ENCODE measurements at regions not wholly inside any gene's neighbourhood (a gene's known extent, or its start where the extent isn't known, plus 50 kb on each side); places are given as distances from the start of the nearest gene placed in this dataset.

- Mint-ChIP-seq H3K9me3 (peaks cover 3% of the 10 kb centered on the region), H3K4me3 (no peak overlapping the region), H3K36me3 (no peaks in the 10 kb centered on the region), H3K27me3 (no peaks in the 10 kb centered on the region), H3K27ac (no peak overlapping the region), H3K4me1 (ENCODE audit: low read depth in 2 of 2) (no peaks in the 10 kb centered on the region)
- DNase-seq (ENCODE audit: low spot score) (no peak), ATAC-seq (no peak)
These were observed 664.1 kb upstream of the CAMK1G start for GRCh38 chr1:208919371-208919770.

GRCh38 chr1:208921259-208921658 lies 662.3 kb upstream of the CAMK1G start:
- Mint-ChIP-seq H3K36me3 (no peaks in the 10 kb centered on the region), H3K9me3 (peaks cover 3% of the 10 kb centered on the region), H3K4me3 (no peak overlapping the region), H3K27ac (no peak overlapping the region), H3K4me1 (ENCODE audit: low read depth in 2 of 2) (no peaks in the 10 kb centered on the region), H3K27me3 (no peaks in the 10 kb centered on the region)
- no peak for ATAC-seq
- DNase-seq (ENCODE audit: low spot score), result no peak

- no peaks in the 10 kb centered on the region for H3K36me3 Mint-ChIP-seq
- no peak overlapping the region for H3K27ac Mint-ChIP-seq
- ATAC-seq, result no peak
- DNase-seq (ENCODE audit: low spot score), result no peak
- no peaks in the 10 kb centered on the region for H3K4me1 Mint-ChIP-seq (ENCODE audit: low read depth in 2 of 2)
- no peaks in the 10 kb centered on the region for H3K27me3 Mint-ChIP-seq
- H3K4me3 Mint-ChIP-seq, result no peak overlapping the region
- H3K9me3 Mint-ChIP-seq, result peaks cover 8% of the 10 kb centered on the region
These were observed 660.1 kb upstream of the CAMK1G start for GRCh38 chr1:208923456-208923855.

GRCh38 chr1:208923946-208924720 lies 659.4 kb upstream of the CAMK1G start:
- no peaks in the 10 kb centered on the region for H3K4me1 Mint-ChIP-seq (ENCODE audit: low read depth in 2 of 2)
- peaks cover 8% of the 10 kb centered on the region for H3K9me3 Mint-ChIP-seq
- no peak for ATAC-seq
- DNase-seq (ENCODE audit: low spot score), result no peak
- no peak overlapping the region for H3K4me3 Mint-ChIP-seq
- H3K27ac Mint-ChIP-seq, result no peak overlapping the region
- no peaks in the 10 kb centered on the region for H3K27me3 Mint-ChIP-seq
- no peaks in the 10 kb centered on the region for H3K36me3 Mint-ChIP-seq

GRCh38 chr1:208924928-208925327 lies 658.6 kb upstream of the CAMK1G start:
- H3K4me3 Mint-ChIP-seq, result no peak overlapping the region
- no peaks in the 10 kb centered on the region for H3K36me3 Mint-ChIP-seq
- peaks cover 5% of the 10 kb centered on the region for H3K9me3 Mint-ChIP-seq
- ATAC-seq, result no peak
- no peak for DNase-seq (ENCODE audit: low spot score)
- no peaks in the 10 kb centered on the region for H3K4me1 Mint-ChIP-seq (ENCODE audit: low read depth in 2 of 2)
- no peak overlapping the region for H3K27ac Mint-ChIP-seq
- H3K27me3 Mint-ChIP-seq, result no peaks in the 10 kb centered on the region

- ATAC-seq, result no peak
- no peak overlapping the region for H3K27ac Mint-ChIP-seq
- H3K4me3 Mint-ChIP-seq, result no peak overlapping the region
These were observed 655.0 kb upstream of the CAMK1G start for GRCh38 chr1:208928349-208929010.

GRCh38 chr1:208929575-208929974 lies 653.9 kb upstream of the CAMK1G start:
- Mint-ChIP-seq H3K27me3 (peaks cover 0 to 7% of the 10 kb centered on the region in 2 donors), H3K9me3 (peaks cover 11% of the 10 kb centered on the region), H3K4me1 (ENCODE audit: low read depth in 2 of 2) (no peaks in the 10 kb centered on the region), H3K4me3 (no peak overlapping the region), H3K36me3 (no peaks in the 10 kb centered on the region), H3K27ac (no peak overlapping the region)
- DNase-seq (ENCODE audit: low spot score), result no peak
- ATAC-seq, result no peak

More at GRCh38 chr1:208928349-208929010, 655.0 kb upstream of the CAMK1G start:
- no peak for DNase-seq (ENCODE audit: low spot score)
- peaks cover 11% of the 10 kb centered on the region for H3K9me3 Mint-ChIP-seq
- H3K36me3 Mint-ChIP-seq, result no peaks in the 10 kb centered on the region
- no peaks in the 10 kb centered on the region for H3K4me1 Mint-ChIP-seq (ENCODE audit: low read depth in 2 of 2)
- peaks cover 0 to 5% of the 10 kb centered on the region in 2 donors for H3K27me3 Mint-ChIP-seq

GRCh38 chr1:208931936-208932335 lies 651.6 kb upstream of the CAMK1G start:
- Mint-ChIP-seq H3K27ac (no peak overlapping the region), H3K9me3 (peaks cover 6% of the 10 kb centered on the region), H3K4me1 (ENCODE audit: low read depth in 2 of 2) (no peaks in the 10 kb centered on the region), H3K36me3 (no peaks in the 10 kb centered on the region), H3K27me3 (peaks cover 0 to 7% of the 10 kb centered on the region in 2 donors), H3K4me3 (no peak overlapping the region)
- no peak for ATAC-seq
- DNase-seq (ENCODE audit: low spot score), result no peak

GRCh38 chr1:208933984-208934525 lies 649.5 kb upstream of the CAMK1G start:
- DNase-seq (ENCODE audit: low spot score), result no peak
- no peak for ATAC-seq
- Mint-ChIP-seq H3K4me3 (no peak overlapping the region), H3K27ac (no peak overlapping the region), H3K9me3 (peaks cover 10% of the 10 kb centered on the region), H3K4me1 (ENCODE audit: low read depth in 2 of 2) (no peaks in the 10 kb centered on the region), H3K36me3 (no peaks in the 10 kb centered on the region), H3K27me3 (peaks cover 0 to 14% of the 10 kb centered on the region in 2 donors)

GRCh38 chr1:208934933-208935332 lies 648.6 kb upstream of the CAMK1G start:
- ATAC-seq (no peak), DNase-seq (ENCODE audit: low spot score) (no peak)
- peaks cover 10% of the 10 kb centered on the region for H3K9me3 Mint-ChIP-seq
- peaks cover 0 to 14% of the 10 kb centered on the region in 2 donors for H3K27me3 Mint-ChIP-seq
- no peaks in the 10 kb centered on the region for H3K36me3 Mint-ChIP-seq
- no peak overlapping the region for H3K4me3 Mint-ChIP-seq
- no peaks in the 10 kb centered on the region for H3K4me1 Mint-ChIP-seq (ENCODE audit: low read depth in 2 of 2)
- no peak overlapping the region for H3K27ac Mint-ChIP-seq

- ATAC-seq (no peak), DNase-seq (ENCODE audit: low spot score) (no peak)
- peaks cover 9% of the 10 kb centered on the region for H3K9me3 Mint-ChIP-seq
- no peak overlapping the region for H3K27ac Mint-ChIP-seq
- H3K4me1 Mint-ChIP-seq (ENCODE audit: low read depth in 2 of 2), result no peaks in the 10 kb centered on the region
- H3K36me3 Mint-ChIP-seq, result no peaks in the 10 kb centered on the region
- H3K4me3 Mint-ChIP-seq, result no peak overlapping the region
- peaks cover 0 to 14% of the 10 kb centered on the region in 2 donors for H3K27me3 Mint-ChIP-seq
These were observed 647.9 kb upstream of the CAMK1G start for GRCh38 chr1:208935517-208936187.

GRCh38 chr1:208939537-208940085 lies 643.9 kb upstream of the CAMK1G start:
- Mint-ChIP-seq H3K9me3 (peaks cover 4% of the 10 kb centered on the region), H3K4me3 (no peak overlapping the region), H3K4me1 (ENCODE audit: low read depth in 2 of 2) (no peaks in the 10 kb centered on the region), H3K27me3 (peaks cover 0 to 13% of the 10 kb centered on the region in 2 donors), H3K27ac (no peak overlapping the region), H3K36me3 (no peaks in the 10 kb centered on the region)
- DNase-seq (ENCODE audit: low spot score) (no peak), ATAC-seq (no peak)

- Mint-ChIP-seq H3K36me3 (no peaks in the 10 kb centered on the region), H3K27ac (no peak overlapping the region), H3K4me3 (no peak overlapping the region), H3K27me3 (peaks cover 3 to 35% of the 10 kb centered on the region in 2 donors), H3K9me3 (peaks cover 4% of the 10 kb centered on the region), H3K4me1 (ENCODE audit: low read depth in 2 of 2) (no peaks in the 10 kb centered on the region)
- DNase-seq (ENCODE audit: low spot score), result no peak
- ATAC-seq, result no peak
These were observed 641.0 kb upstream of the CAMK1G start for GRCh38 chr1:208942394-208943130.

Measured in natural killer cell treated with Interleukin-12 subunit alpha and Interleukin-12 subunit beta and Interleukin-15 and Interleukin-18, amount 100 ng/mL, for 72 hours (primary cell).